DOHH2 (cell line): ENCODE measurements at regions not wholly inside any gene's neighbourhood (a gene's known extent, or its start where the extent isn't known, plus 50 kb on each side); places are given as distances from the start of the nearest gene placed in this dataset.

Experiments
- CTCF ChIP-seq: fragments of 200-600 bp; sonication (generic); IDR thresholded peaks from one replicate; pipeline ENCODE4 v1.5.1; 2014; ENCODE audit warnings: antibody characterized with exemption, mild to moderate bottlenecking, low read depth, low read length; ENCODE audit not compliant: poor library complexity, severe bottlenecking
- EZH2phosphoT487 ChIP-seq: fragments of 200-600 bp; sonication (generic); IDR thresholded peaks from 2 replicates; pipeline ENCODE4 v1.6.1; 2017; ENCODE audit warnings: borderline replicate concordance, mild to moderate bottlenecking, antibody characterized with exemption, low read length, moderate library complexity, mixed read lengths

GRCh38 chr5:158022393-158022792, 163.4 kb upstream of the CLINT1 start:
- TF ChIP-seq CTCF = no peak
- TF ChIP-seq EZH2phosphoT487 = no peak
